ENCODE measurements at regions not wholly inside any gene's neighbourhood (a gene's known extent, or its start where the extent isn't known, plus 50 kb on each side); places are given as distances from the start of the nearest gene placed in this dataset.

GRCh38 chr4:127120441-127121090, 512.2 kb upstream of the INTU start:
- H3K9me3 Mint-ChIP-seq (ENCODE audit: insufficient read depth) = peaks cover 7% of the 10 kb centered on the region
- POLR2A ChIA-PET = no interaction called here

GRCh38 chr4:127124919-127125318, 507.8 kb upstream of the INTU start:
- Histone ChIP-seq H3K9ac (ENCODE audit: low read length) (no peak overlapping the region), H2AFZ (ENCODE audit: insufficient read depth, low read depth, low read length, poor library complexity, severe bottlenecking) (no peak overlapping the region), H3K4me2 (replicated peaks; ENCODE audit: low read depth, low read length, poor library complexity, severe bottlenecking) (no peak overlapping the region), H3K36me3 (replicated peaks in 1 of 2; ENCODE audit: control extremely low read depth in 1 of 2, control insufficient read depth in 1 of 2, extremely low read depth in 1 of 2, insufficient read depth in 2 of 2, low read length in 1 of 2) (no peaks in the 10 kb centered on the region), H3K27me3 (replicated peaks in 1 of 4; ENCODE audit: control extremely low read depth in 1 of 4, control insufficient read depth in 3 of 4, insufficient read depth in 4 of 4, low read length in 3 of 4) (no peaks in the 10 kb centered on the region), H3K9me3 (ENCODE audit: control extremely low read depth in 1 of 3, control insufficient read depth in 2 of 3, insufficient read depth in 1 of 3, low read length in 2 of 3) (peaks cover 0 to 1% (median 0%) of the 10 kb centered on the region in 3 donors), H4K20me1 (ENCODE audit: control insufficient read depth, insufficient read depth, low read length, poor library complexity, severe bottlenecking) (no peaks in the 10 kb centered on the region), H3K4me3 (ENCODE audit: control extremely low read depth in 1 of 5, extremely low read depth in 1 of 5, insufficient read depth in 1 of 5, low read depth in 2 of 5, low read length in 4 of 5) (no peak overlapping the region), H3K79me2 (ENCODE audit: control insufficient read depth, insufficient read depth, low read length) (no peaks in the 10 kb centered on the region), H3K4me1 (ENCODE audit: control insufficient read depth in 2 of 2, insufficient read depth in 2 of 2, low read length in 2 of 2) (no peaks in the 10 kb centered on the region), H3K27ac (ENCODE audit: low read length in 2 of 2) (no peak overlapping the region)
- ChIA-PET CTCF (no interaction called here), POLR2A (no interaction called here)
- H3K9me3 Mint-ChIP-seq (ENCODE audit: insufficient read depth) = peaks cover 7% of the 10 kb centered on the region
- intact Hi-C loops (cut with micrococcal nuclease) = no loop called here
- ATAC-seq (ENCODE audit: low read depth) = no peak
- TF ChIP-seq CTCF (IDR thresholded peaks at IDR 0.05) (no peak), EZH2 (IDR thresholded peaks at IDR 0.05; ENCODE audit: borderline replicate concordance, insufficient read depth, low read depth, low read length, poor library complexity, severe bottlenecking) (no peak)
- H3K4me3 Mint-ChIP-seq = no peak overlapping the region
- H3K4me1 Mint-ChIP-seq = no peaks in the 10 kb centered on the region
- no peak overlapping the region for H3K27ac Mint-ChIP-seq
- WGBS (ENCODE audit: insufficient coverage) = no CpG with 5 or more reads among the region's 2 CpGs
- no peaks in the 10 kb centered on the region for H3K27me3 Mint-ChIP-seq
- no peak for DNase-seq

More at GRCh38 chr4:127120441-127121090, 512.2 kb upstream of the INTU start:
- no peak for ATAC-seq (ENCODE audit: low read depth)
- no peak overlapping the region for H3K4me2 ChIP-seq (replicated peaks; ENCODE audit: low read depth, low read length, poor library complexity, severe bottlenecking)
- CTCF ChIA-PET = no interaction called here
- no peaks in the 10 kb centered on the region for H3K79me2 ChIP-seq (ENCODE audit: control insufficient read depth, insufficient read depth, low read length)
- no peak overlapping the region for H3K4me3 Mint-ChIP-seq
- WGBS (ENCODE audit: insufficient coverage) = 95% methylated on average over 4 of the region's 11 CpGs
- H3K4me3 ChIP-seq (ENCODE audit: control extremely low read depth in 1 of 5, extremely low read depth in 1 of 5, insufficient read depth in 1 of 5, low read depth in 2 of 5, low read length in 4 of 5) = no peak overlapping the region
- H2AFZ ChIP-seq (ENCODE audit: insufficient read depth, low read depth, low read length, poor library complexity, severe bottlenecking) = no peak overlapping the region
- H3K27me3 Mint-ChIP-seq = no peaks in the 10 kb centered on the region
- H3K27ac ChIP-seq (ENCODE audit: low read length in 2 of 2) = no peak overlapping the region
- no peak overlapping the region for H3K27ac Mint-ChIP-seq
- H3K4me1 ChIP-seq (ENCODE audit: control insufficient read depth in 2 of 2, insufficient read depth in 2 of 2, low read length in 2 of 2) = no peaks in the 10 kb centered on the region
- TF ChIP-seq CTCF (IDR thresholded peaks at IDR 0.05) = no peak
- no peak for TF ChIP-seq EZH2 (IDR thresholded peaks at IDR 0.05; ENCODE audit: borderline replicate concordance, insufficient read depth, low read depth, low read length, poor library complexity, severe bottlenecking)
- no peak for DNase-seq
- no peaks in the 10 kb centered on the region for H4K20me1 ChIP-seq (ENCODE audit: control insufficient read depth, insufficient read depth, low read length, poor library complexity, severe bottlenecking)
- no peaks in the 10 kb centered on the region for H3K36me3 ChIP-seq (replicated peaks in 1 of 2; ENCODE audit: control extremely low read depth in 1 of 2, control insufficient read depth in 1 of 2, extremely low read depth in 1 of 2, insufficient read depth in 2 of 2, low read length in 1 of 2)
- H3K4me1 Mint-ChIP-seq = no peaks in the 10 kb centered on the region
- intact Hi-C loops (cut with micrococcal nuclease) = no loop called here
- H3K9ac ChIP-seq (ENCODE audit: low read length) = no peak overlapping the region
- H3K27me3 ChIP-seq (replicated peaks in 1 of 4; ENCODE audit: control extremely low read depth in 1 of 4, control insufficient read depth in 3 of 4, insufficient read depth in 4 of 4, low read length in 3 of 4) = no peaks in the 10 kb centered on the region
- peaks cover 0 to 1% (median 0%) of the 10 kb centered on the region in 3 donors for H3K9me3 ChIP-seq (ENCODE audit: control extremely low read depth in 1 of 3, control insufficient read depth in 2 of 3, insufficient read depth in 1 of 3, low read length in 2 of 3)

Measured in B cell (primary cell).